ENCODE measurements at regions not wholly inside any gene's neighbourhood (a gene's known extent, or its start where the extent isn't known, plus 50 kb on each side); places are given as distances from the start of the nearest gene placed in this dataset.

GRCh38 chr12:19058235-19059021 is 71.1 kb upstream of the PLEKHA5 start:
- no peak overlapping the region for H3K4me3 Mint-ChIP-seq
- no peaks in the 10 kb centered on the region for H3K27me3 Mint-ChIP-seq (ENCODE audit: low read depth, poor library complexity)
- H3K9me3 Mint-ChIP-seq = no peaks in the 10 kb centered on the region
- no peak for TF ChIP-seq CTCF (IDR thresholded peaks at IDR 0.05)
- no peaks in the 10 kb centered on the region for H3K36me3 Mint-ChIP-seq (ENCODE audit: low read depth)
- peaks cover 5% of the 10 kb centered on the region for H3K4me1 Mint-ChIP-seq
- H3K27ac Mint-ChIP-seq = peak overlapping the region; percentile 49
- peak; percentile 5 for DNase-seq

- no peaks in the 10 kb centered on the region for H3K9me3 Mint-ChIP-seq
- no peaks in the 10 kb centered on the region for H3K36me3 Mint-ChIP-seq (ENCODE audit: low read depth)
- DNase-seq = no peak
- H3K4me3 Mint-ChIP-seq = no peak overlapping the region
- no peak for TF ChIP-seq CTCF (IDR thresholded peaks at IDR 0.05)
- peaks cover 14% of the 10 kb centered on the region for H3K4me1 Mint-ChIP-seq
- H3K27me3 Mint-ChIP-seq (ENCODE audit: low read depth, poor library complexity) = no peaks in the 10 kb centered on the region
- no peak overlapping the region for H3K27ac Mint-ChIP-seq
Observed at GRCh38 chr12:19064713-19065112, 64.8 kb upstream of the PLEKHA5 start.

GRCh38 chr12:19065223-19065622 is 64.3 kb upstream of the PLEKHA5 start:
- Mint-ChIP-seq H3K27me3 (ENCODE audit: low read depth, poor library complexity) (no peaks in the 10 kb centered on the region), H3K4me1 (peaks cover 14% of the 10 kb centered on the region), H3K36me3 (ENCODE audit: low read depth) (no peaks in the 10 kb centered on the region), H3K27ac (peak overlapping the region; percentile 9), H3K9me3 (no peaks in the 10 kb centered on the region), H3K4me3 (no peak overlapping the region)
- no peak for TF ChIP-seq CTCF (IDR thresholded peaks at IDR 0.05)
- DNase-seq = no peak

- Mint-ChIP-seq H3K4me3 (no peak overlapping the region), H3K4me1 (peaks cover 14% of the 10 kb centered on the region), H3K27me3 (ENCODE audit: low read depth, poor library complexity) (no peaks in the 10 kb centered on the region), H3K27ac (peak overlapping the region; percentile 9), H3K36me3 (ENCODE audit: low read depth) (no peaks in the 10 kb centered on the region), H3K9me3 (no peaks in the 10 kb centered on the region)
- DNase-seq = no peak
- no peak for TF ChIP-seq CTCF (IDR thresholded peaks at IDR 0.05)
Observed at GRCh38 chr12:19065871-19066270, 63.7 kb upstream of the PLEKHA5 start.

GRCh38 chr12:19066475-19067001 is 63.0 kb upstream of the PLEKHA5 start:
- Mint-ChIP-seq H3K36me3 (ENCODE audit: low read depth) (no peaks in the 10 kb centered on the region), H3K27me3 (ENCODE audit: low read depth, poor library complexity) (no peaks in the 10 kb centered on the region), H3K27ac (peak overlapping the region; percentile 37), H3K9me3 (no peaks in the 10 kb centered on the region), H3K4me3 (no peak overlapping the region), H3K4me1 (peaks cover 14% of the 10 kb centered on the region)
- DNase-seq = no peak
- TF ChIP-seq CTCF (IDR thresholded peaks at IDR 0.05) = no peak

- H3K27ac Mint-ChIP-seq = no peak overlapping the region
- H3K9me3 Mint-ChIP-seq = no peaks in the 10 kb centered on the region
- TF ChIP-seq CTCF (IDR thresholded peaks at IDR 0.05) = no peak
- H3K4me3 Mint-ChIP-seq = no peak overlapping the region
- H3K27me3 Mint-ChIP-seq (ENCODE audit: low read depth, poor library complexity) = no peaks in the 10 kb centered on the region
- no peaks in the 10 kb centered on the region for H3K36me3 Mint-ChIP-seq (ENCODE audit: low read depth)
- H3K4me1 Mint-ChIP-seq = peaks cover 14% of the 10 kb centered on the region
- DNase-seq = no peak
Observed at GRCh38 chr12:19068137-19068536, 61.4 kb upstream of the PLEKHA5 start.
